GM18873 (cell line): ENCODE measurements at regions not wholly inside any gene's neighbourhood (a gene's known extent, or its start where the extent isn't known, plus 50 kb on each side); places are given as distances from the start of the nearest gene placed in this dataset.

Experiments
- ATAC-seq: cut with Tn5 transposase; IDR thresholded peaks from one replicate; pipeline ENCODE4 v1.9.1; 2021; ENCODE audit warnings: mild to moderate bottlenecking, moderate library complexity, moderate number of reproducible peaks; ENCODE audit not compliant: unreplicated experiment, low FRiP score

DNA sequence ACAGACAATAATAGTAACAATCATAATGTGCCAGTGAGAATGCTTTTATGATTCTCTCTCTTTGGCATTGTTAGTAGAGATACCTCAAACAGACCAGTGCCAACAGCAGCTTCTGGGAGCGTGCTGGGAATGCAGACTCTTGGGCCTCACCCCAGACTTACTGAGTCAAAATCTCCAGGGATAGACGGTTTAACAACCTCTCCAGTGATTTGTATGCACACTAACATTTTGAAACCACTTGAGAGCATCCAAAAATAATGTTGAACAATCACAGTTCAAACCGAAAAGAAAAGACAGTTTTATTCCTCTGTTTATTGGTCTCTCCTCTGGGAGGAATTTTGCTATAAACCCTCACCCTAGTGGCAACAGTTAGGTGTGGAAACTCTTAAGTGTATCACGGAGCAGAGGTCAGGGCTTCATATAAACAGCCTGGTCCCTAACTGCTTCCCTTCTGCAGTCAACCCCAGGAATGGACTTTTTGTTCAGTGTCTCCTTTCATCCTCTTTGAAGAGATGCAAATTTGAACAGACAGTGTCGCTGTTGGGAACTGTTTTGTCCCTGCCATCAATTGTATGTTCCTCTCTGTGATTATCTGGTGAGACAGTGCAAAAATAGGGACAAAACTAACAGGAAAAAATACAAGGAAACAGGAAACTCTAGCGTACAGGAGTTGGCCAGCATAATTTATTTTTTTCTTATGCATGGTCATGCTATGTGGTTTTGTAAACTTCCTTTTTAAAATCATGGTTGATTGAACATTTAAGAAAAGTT lies 162.4 kb upstream of the BTBD3 start:
- no peak for ATAC-seq

DNA sequence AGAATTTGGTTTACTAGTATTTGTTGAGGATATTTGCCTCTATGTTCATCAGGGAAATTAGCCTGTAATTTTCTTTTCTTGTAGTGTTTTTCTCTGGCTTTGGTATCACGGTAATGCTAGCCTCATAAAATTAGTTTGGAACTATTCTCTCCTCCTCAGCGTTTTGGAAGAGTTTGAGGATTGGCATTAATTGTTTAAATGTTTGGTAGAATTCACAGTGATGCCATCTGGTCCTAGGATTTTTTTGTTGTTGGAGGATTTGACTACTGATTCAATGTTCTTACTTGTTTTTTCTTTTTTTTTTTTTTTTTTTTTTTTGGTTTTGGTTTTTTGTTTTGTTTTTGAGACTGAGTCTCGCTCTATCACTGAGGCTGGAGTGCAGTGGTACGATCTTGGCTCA lies 156.2 kb upstream of the BTBD3 start:
- no peak for ATAC-seq

DNA sequence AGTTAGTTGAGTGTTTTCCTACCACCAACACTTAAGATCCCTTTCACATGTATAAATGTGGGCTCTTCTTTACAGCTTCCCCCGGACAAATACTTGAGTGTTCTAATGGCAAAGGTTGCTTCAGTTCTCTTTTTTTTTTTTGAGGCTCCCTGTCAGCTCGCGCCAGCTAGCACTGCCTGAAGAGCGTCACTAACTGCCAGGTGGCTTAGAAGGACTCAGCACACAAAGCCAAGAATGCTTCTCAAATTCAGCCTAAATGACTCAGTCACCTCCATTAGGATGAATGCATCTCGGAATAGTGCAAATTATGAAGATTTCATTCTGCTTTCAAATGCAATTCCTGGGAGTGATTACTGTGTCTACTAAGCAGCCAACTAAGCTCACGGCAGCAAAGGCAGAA lies 150.7 kb upstream of the BTBD3 start:
- no peak for ATAC-seq

DNA sequence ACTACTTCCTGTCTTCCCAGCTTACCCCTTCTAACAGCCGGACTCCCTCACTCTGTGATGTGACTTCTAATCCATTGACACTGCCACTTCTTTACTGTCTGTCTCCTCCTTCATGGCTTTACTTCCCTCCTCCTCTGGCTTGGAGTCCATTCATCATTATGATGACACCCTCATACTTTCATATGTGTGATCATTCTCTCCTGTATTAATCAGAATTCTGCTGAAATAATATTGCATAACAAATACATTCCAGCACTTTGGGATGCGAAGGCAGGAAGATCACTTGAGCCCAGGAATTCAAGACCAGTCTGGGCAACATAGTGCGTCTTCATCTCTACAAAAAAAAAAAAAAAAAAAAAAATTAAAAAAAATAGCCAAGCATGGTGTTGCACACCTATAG lies 147.9 kb upstream of the BTBD3 start:
- ATAC-seq, result no peak

DNA sequence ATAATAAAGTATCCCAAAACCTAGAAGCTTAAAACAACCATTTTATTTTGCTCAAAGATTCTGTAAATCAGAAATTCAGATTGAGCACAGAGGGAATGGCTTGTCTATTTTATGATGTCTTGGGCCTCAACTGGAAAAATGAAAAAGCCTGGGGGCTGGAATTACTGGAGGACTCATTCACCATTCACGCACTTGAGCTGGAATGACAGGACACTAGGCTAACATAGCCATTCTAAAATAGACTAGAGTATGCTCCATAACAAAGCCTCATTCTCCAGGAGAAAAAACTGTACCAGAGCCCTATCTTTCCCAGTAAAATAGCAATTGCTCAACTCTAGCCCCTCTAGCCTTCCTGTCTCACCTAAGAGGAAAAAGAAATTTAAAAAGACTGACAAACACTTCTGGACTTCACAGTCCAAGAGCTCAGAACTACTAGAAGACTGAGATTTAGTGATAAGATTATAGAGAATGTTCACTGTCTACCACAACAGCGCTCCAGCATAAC lies 145.4 kb upstream of the BTBD3 start:
- ATAC-seq, result no peak

DNA sequence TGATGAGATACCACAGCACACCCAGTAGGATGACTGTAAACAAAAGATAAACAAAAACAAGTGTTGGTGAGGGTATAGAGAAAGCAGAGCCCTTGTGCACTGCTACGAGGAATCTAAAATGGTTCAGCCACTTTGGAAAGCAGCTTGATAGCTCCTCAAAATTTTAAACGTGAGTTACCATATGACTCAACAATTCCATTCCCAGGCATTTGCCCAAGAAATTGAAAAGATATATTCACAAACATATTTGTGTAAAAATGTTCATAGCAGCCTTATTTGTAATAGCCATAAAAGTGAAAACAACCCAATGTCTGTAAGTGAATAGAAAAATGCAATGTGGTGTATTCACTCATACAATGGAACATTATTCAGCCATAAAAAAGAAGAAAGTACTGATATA lies 141.0 kb upstream of the BTBD3 start:
- no peak for ATAC-seq

DNA sequence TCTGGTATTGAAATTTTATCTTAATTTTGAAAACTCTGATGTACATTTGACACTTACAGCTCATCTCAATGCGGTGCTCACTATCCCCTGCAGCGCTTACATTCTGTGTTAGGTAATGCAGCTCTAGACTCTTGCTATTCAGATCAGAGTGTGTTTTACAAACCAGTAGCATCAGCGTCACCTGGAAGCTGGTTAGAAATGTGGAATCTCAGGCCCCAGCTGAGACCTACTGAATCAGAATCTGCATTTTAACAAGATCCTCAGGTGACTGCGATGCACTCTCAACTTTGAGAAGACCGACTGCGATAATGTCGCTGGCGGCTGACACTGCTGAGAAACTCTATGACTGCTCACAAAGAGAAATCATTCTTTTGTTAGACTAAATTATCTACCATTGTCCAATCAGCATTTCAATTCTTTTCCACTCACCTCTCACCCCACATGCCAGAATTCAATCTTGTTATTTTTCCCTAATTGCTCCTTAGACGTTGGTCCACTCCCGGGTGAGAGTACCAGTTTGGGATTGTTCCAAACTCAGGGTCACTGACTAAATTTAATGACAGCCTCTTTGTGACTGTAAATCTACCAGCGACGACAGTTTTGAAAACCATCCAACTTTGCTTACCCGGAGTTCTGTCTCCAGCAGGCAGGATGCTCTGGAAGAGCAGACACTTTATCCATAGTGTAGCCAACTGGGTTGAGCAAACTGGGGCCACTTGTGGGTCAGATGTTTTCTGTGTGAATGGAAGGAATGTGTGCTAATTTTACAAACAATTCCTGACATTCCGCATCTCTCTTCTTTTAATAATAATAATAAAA lies 140.1 kb upstream of the BTBD3 start:
- no peak for ATAC-seq

DNA sequence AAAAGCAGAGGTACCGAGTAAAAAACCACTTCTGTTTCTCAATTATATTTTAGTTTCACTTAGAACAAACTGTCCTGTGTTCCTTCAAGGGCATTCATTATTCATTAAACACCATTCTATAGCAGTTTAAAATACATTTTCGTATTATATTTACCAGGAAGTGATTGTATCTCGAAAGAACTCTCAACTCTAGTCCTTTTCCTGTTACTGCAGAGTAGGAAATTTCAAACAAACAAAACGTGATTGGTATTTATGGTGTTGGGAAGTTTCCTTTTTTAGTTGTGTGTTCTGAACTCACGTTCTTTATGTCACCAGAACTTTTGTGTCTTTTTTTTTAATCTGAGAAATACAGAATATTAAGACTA lies 139.5 kb upstream of the BTBD3 start:
- ATAC-seq, result no peak

DNA sequence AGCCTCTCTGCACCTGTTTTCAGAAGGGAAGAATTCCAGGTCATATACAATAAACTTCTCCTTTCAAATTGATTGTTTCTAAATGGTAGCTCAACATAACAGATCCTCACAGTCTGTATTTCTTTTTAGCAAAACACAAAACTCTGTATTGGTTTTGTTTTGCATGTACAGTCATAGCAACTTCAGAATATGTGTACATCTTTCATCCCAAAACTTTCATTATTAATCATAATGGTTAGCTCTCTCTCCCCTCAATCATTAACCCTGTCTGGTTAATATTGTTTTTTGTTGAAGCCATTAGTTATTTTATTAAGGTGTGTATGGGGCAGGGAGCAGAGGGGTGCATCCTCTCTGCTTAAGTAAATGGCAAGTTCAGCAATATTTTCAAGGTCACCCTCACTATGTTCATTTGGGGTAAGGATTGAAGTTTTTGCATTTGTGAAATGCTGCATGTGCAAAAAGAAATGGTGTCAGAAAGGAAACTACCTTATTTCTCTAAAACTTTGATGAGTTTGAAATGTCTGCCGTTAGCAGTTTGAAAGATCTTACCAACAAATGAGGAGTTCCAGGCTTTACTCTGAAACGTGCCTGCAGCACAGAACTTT lies 136.8 kb upstream of the BTBD3 start:
- no peak for ATAC-seq

DNA sequence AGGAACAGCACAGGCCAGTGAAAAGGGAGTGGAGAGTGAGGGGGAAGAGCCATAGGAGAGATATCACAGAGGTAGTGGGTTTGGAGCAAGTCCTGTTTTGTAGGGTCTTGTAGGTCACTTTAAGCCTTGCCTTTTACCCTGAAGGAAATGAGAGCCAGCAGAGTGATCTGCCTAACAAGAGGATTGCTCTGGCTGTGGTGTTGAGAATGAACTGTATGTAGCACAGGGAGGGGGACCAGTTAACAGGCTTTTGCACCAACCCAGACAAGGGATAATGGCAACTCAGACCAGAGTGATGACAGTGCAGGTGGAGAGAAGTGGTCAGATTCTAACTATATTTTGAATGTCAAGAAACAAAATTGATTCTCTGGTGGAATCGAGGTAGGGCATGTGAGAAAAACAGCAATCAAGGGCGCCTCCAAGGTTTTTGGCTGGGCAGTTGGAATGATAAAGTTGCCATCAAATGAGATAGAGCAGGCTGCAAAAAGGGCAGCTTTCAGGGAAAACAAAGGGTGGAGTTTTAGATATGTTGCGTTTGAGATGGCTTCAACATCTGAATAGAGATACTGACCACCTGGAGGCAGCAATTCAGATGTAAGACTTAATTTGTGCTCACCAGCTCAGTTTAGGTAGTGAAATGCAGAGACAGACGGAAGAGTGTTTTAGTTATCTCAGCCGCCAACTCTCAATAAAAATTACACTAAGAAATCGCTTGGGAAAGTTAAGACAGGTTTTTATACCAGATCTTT lies 134.4 kb upstream of the BTBD3 start:
- no peak for ATAC-seq

DNA sequence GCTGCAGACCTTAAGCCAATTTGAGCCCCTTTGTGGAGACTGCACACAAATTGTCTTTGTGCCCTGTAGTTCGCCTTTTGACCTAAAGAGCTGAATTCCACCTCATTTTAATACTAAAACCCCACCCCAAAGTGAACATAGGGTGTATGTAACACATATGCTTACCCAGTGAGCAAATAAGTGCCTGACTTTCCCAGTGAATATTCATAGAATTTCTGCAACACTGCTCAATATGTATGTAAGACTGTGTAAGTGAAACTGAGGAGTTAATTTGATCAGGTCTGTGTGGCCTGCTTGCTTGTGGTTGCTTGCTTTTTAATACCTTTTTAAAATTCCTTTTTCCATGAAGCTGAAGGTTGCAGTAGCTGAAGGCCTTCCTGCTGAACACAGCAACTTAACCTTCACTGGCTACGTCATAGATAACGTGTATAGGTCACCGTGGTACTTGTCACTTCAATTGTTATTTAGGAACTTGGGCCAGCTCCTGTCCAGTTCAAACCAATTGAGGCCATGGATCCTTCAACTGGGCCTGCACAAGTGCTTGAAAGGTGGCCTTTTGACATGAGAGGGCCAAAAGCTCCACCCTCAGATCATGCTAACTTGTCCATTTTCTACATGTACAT lies 131.7 kb upstream of the BTBD3 start:
- ATAC-seq, result no peak

DNA sequence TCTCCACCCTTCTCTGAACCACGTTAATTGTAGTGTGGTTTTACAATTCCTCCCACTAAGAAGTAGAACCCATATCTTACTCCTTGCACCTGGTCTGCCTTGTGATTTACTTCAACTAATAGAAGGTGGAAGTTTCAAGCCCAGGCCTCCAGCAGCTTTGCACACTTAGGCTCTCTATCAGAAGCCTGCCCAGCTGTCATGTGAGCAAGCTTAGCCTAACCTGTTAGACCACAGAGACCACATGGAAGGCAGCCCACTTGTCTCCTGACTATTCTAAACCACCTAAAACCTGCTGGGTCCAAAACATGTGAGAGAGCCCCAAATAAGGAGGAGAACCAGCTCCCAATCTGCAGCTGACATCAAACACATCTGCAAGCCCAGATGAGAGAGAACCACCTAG lies 127.6 kb upstream of the BTBD3 start:
- ATAC-seq, result no peak

DNA sequence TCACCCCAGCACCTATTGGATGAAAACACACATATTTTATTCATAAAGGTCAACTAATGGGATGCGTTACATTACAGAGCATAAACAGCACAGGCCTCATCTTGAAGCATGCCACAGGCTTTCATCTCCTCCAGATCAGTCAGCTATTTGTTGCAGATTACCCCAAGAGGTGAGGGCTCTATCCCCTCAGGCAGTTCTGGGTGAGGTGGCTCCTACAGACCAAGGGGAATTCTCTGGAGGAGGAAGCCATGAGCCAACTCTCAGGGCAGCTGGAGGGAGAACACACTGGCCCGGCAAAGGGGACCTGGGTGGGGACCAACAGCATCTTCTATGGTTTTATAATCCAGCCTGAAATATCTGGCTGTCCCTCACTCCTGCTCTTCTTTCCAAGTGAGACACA lies 126.4 kb upstream of the BTBD3 start:
- ATAC-seq, result no peak

DNA sequence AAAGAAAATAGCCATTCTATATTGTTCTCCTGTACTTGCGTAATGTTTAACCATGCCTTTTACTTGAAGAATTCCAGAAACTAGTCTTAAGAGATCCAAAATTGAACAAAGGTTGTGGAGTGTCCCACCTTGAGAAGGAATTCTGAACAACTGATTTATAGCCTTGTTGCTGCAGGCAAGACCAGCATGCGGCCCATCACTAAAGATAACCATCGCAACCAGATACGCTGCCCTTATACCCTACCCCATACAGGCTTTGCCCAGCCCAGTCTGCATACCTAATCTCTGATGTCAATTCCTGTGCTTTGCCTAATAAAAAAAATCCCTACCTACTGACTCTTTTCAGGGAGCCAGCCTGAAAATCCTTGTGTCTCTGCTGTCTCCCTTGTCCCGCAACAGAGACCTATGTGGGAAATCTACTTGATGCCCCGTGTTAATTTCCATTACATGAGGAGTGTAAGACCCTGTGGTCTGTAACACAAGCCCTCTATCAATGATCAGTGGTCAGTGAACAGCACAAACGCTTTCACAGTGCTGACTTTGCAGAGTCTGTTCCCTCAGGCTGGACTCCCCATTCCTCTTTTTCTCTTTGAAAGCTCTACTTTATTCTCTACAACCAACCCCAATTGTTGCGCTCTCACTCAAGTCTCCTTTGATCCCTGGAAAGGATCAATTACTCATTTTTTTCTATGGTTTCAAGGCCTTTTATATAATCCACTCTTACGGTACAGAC lies 125.7 kb upstream of the BTBD3 start:
- no peak for ATAC-seq

DNA sequence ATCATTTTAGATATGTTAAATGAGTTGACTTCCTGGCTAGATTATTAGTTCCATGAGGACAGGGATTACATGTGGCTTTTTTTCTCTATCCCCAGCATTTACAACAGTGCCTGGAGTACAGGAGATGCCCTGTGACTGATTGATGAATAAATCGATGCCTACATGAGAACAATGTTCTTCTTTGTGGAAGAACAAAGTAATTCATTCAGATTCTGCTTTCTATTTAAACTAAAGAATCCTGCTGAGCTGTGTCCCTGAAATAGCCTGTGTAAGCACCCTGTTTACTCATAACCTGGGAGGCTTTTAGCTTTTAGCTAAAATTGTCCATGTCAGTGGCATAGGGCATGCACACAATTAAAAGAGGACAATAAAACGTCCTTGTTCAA lies 125.1 kb upstream of the BTBD3 start:
- no peak for ATAC-seq

DNA sequence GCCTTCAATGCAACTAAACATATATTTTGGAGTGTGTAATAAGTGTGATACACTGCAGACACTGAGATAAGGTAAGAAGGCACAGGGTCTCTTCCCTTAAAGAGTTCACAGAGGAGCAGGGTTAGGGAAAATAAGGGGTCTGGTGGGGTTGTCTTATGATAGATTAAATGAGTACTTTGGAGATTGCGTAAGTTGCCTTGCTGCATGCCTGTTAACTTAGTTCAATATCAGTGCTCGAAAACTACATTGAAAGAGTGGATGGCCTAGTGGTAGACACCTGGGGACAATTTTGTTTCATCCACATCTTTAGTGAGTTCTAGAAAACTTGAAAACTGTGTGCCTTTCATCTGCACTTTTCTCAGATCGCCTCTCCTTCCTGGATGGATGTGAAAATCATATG lies 123.2 kb upstream of the BTBD3 start:
- ATAC-seq, result no peak

DNA sequence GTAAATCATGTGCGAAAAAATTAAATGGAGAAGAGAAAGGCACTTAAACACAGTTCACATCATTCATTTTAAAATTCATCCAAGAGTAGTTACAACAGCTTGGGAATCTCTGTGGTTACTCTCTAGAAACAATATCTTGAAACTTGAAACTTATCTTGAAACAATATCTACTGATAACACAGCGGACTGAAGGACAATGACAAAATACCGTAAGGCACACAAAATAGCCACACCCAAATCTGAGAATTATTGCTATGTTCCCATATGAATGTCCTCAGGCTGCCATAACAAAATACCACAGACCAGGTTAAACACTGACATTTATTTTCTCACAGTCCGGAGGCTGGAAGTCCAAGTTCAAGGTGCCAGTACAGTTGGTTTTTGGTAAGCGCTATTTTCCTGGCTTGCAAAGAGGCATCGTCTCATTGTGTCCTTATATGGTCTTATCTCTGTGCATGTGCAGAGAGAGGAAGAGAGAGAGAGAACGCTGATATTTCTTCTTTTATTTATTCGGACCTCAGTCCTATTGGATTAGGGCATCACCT lies 122.5 kb upstream of the BTBD3 start:
- no peak for ATAC-seq

DNA sequence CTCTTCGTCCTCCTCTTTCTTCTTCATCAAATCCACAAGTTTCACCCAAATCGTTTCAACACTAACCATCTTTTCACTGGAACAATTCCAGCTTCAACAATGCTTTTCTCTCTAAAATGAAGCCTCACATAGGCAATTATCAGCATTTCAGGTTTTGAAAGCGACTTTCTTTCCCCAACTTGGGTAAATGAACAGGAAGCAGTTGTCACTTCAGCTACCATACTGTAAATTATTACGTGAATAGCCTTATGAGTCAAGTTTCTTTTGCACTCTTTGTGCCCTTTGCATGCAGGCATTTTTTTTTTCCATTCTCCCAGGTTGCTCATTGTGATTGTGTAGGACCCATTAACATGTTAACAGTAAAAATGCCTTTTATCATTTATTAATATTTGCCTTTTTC lies 121.7 kb upstream of the BTBD3 start:
- no peak for ATAC-seq

DNA sequence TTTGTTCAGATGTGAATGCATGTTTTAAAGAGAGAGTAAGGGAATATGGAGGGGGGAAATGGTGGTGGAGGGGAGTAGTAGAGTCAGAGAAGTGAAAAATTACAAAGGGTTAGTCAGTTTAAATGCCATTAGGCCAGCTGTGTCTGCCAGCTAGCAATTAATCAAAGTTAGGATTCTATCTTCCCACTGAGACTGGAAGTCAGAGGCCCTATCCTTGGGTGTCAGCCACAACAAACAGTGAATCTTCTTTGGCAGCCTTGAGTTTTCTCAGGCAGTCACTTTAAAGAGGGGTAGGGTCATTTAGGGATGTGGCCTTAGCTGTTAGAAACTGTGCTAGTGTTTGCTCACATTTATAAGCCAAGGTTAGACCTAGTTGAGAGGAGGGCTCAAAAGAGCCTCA lies 120.5 kb upstream of the BTBD3 start:
- no peak for ATAC-seq
